ENCODE measurements at regions not wholly inside any gene's neighbourhood (a gene's known extent, or its start where the extent isn't known, plus 50 kb on each side); places are given as distances from the start of the nearest gene placed in this dataset.

DNA sequence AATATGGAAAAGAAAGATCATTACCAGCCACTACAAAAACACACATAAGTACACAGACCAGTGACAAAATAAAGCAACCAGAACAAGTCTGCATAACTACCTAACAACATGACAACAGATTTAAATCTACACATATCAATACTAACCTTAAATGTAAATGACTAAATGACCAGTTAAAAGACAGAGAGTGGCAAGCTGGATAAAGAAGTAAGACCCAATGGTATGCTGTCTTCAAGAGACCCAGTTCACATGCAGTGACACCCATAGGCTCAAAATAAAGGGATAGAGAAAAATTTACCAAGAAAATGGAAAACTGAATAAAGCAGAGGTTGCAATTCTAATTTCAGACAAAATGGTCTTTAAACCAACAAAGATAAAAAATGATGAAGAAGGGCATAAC is 938.1 kb downstream of the EFNA5 start:
- TF ChIP-seq, protein P1, sequence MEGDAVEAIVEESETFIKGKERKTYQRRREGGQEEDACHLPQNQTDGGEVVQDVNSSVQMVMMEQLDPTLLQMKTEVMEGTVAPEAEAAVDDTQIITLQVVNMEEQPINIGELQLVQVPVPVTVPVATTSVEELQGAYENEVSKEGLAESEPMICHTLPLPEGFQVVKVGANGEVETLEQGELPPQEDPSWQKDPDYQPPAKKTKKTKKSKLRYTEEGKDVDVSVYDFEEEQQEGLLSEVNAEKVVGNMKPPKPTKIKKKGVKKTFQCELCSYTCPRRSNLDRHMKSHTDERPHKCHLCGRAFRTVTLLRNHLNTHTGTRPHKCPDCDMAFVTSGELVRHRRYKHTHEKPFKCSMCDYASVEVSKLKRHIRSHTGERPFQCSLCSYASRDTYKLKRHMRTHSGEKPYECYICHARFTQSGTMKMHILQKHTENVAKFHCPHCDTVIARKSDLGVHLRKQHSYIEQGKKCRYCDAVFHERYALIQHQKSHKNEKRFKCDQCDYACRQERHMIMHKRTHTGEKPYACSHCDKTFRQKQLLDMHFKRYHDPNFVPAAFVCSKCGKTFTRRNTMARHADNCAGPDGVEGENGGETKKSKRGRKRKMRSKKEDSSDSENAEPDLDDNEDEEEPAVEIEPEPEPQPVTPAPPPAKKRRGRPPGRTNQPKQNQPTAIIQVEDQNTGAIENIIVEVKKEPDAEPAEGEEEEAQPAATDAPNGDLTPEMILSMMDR (conservative IDR thresholded peaks at IDR 0.05; ENCODE audit: low read depth, low read length), result no peak
- no peak for TF ChIP-seq RAD21 (IDR thresholded peaks at IDR 0.05; ENCODE audit: low read length)
- no peak for TF ChIP-seq FOS (IDR thresholded peaks at IDR 0.05; ENCODE audit: low read depth, low read length)
- TF ChIP-seq MAFK (IDR thresholded peaks at IDR 0.05; ENCODE audit: low read depth, low read length), result no peak
- TF ChIP-seq RCOR1 (IDR thresholded peaks at IDR 0.05; ENCODE audit: insufficient replicate concordance, low read length), result no peak
- TF ChIP-seq RFX5 (IDR thresholded peaks at IDR 0.05; ENCODE audit: low read depth, low read length), result no peak
- TF ChIP-seq BHLHE40 (IDR thresholded peaks at IDR 0.05; ENCODE audit: low read depth, low read length), result no peak
- no peak for TF ChIP-seq POLR2A (IDR thresholded peaks at IDR 0.05; ENCODE audit: low read depth, low read length)
- TF ChIP-seq SMC3 (IDR thresholded peaks at IDR 0.05; ENCODE audit: low read depth, low read length), result no peak
- TF ChIP-seq, protein P2, sequence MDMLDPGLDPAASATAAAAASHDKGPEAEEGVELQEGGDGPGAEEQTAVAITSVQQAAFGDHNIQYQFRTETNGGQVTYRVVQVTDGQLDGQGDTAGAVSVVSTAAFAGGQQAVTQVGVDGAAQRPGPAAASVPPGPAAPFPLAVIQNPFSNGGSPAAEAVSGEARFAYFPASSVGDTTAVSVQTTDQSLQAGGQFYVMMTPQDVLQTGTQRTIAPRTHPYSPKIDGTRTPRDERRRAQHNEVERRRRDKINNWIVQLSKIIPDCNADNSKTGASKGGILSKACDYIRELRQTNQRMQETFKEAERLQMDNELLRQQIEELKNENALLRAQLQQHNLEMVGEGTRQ (IDR thresholded peaks at IDR 0.05; ENCODE audit: low read depth, low read length), result no peak

Data from IMR-90 (cell line).